Endothelial cell of umbilical vein (primary cell): ENCODE measurements at regions not wholly inside any gene's neighbourhood (a gene's known extent, or its start where the extent isn't known, plus 50 kb on each side); places are given as distances from the start of the nearest gene placed in this dataset.

Experiments used
- BruUV-seq: library from RNA; stranded (reverse); fragments of 400-500 nt; replicated peaks from 2 replicates; lab custom pipeline; 2021; lab: Mats Ljungman, UMichigan
- CTCF ChIA-PET: fragments of 300-600, 350-600 bp; sonication (Branson Sonifier 250); formaldehyde crosslinking; loops from one replicate; lab custom pipeline; 2021; ENCODE audit warnings: antibody characterized with exemption, inconsistent platforms; lab: Charles Lee
- POLR2A ChIA-PET: fragments of 300-600, 350-600 bp; sonication (Branson Sonifier 250); formaldehyde crosslinking; loops from one replicate; lab custom pipeline; 2021; ENCODE audit warnings: antibody characterized with exemption, inconsistent platforms; lab: Charles Lee
- DNase-seq: peaks from one replicate; pipeline ENCODE4 v3.0.0-alpha.2; 2011; ENCODE audit warnings: low read depth, low spot score
- FAIRE-seq: peaks from 2 replicates; lab custom pipeline; 2011; peaks lifted over from hg19 to GRCh38; lab: Jason Lieb, UNC
- H2AFZ ChIP-seq: 2 replicates; pipeline ENCODE4 v1.6.0; 2012; ENCODE audit warnings: low read depth, low read length, control low read depth, inconsistent platforms
- H3K27ac ChIP-seq: 2 replicates; pipeline ENCODE4 v1.5.1; 2011; ENCODE audit warnings: low read depth, mild to moderate bottlenecking, control low read depth, low read length, moderate library complexity; ENCODE audit not compliant: insufficient read depth
- H3K27me3 ChIP-seq, 2 experiments: 2 replicates each; pipeline versions ENCODE4 v1.6.0 to v1.6.1; 2011; ENCODE audit warnings: low read length in 2 of 2, mixed read lengths in 1 of 2; ENCODE audit not compliant: control insufficient read depth in 2 of 2, insufficient read depth in 2 of 2
- H3K36me3 ChIP-seq, 2 experiments: 2 replicates in 1 of 2; 3 replicates in 1 of 2; pipeline ENCODE4 v1.5.1; 2011; ENCODE audit warnings: low read length in 2 of 2, mild to moderate bottlenecking in 1 of 2, moderate library complexity in 1 of 2; ENCODE audit not compliant: control insufficient read depth in 2 of 2, insufficient read depth in 2 of 2; ENCODE audit errors: extremely low read depth in 1 of 2
- H3K4me1 ChIP-seq: 3 replicates; pipeline ENCODE4 v1.5.1; 2011; ENCODE audit warnings: mild to moderate bottlenecking, low read length; ENCODE audit not compliant: control insufficient read depth, insufficient read depth; ENCODE audit errors: extremely low read depth
- H3K4me2 ChIP-seq: 2 replicates; pipeline ENCODE4 v1.6.1; 2011; ENCODE audit warnings: low read length, control low read depth, mixed read lengths; ENCODE audit not compliant: insufficient read depth
- H3K4me3 ChIP-seq, 3 experiments: fragments of 200-600 bp in 1 of 3; sonication (generic), shearing (Covaris generic) in 1 of 3; replicated peaks in 1 of 3; 2 replicates each; pipeline ENCODE4 v1.5.1; 2011 to 2016; ENCODE audit warnings: control low read depth in 3 of 3, low read length in 3 of 3, mild to moderate bottlenecking in 2 of 3, inconsistent platforms in 1 of 3, low read depth in 1 of 3, moderate library complexity in 1 of 3; ENCODE audit not compliant: insufficient read depth in 1 of 3
- H3K79me2 ChIP-seq: 2 replicates; pipeline ENCODE4 v1.6.0; 2012; ENCODE audit warnings: low read length, inconsistent platforms; ENCODE audit not compliant: control insufficient read depth, insufficient read depth
- H3K9ac ChIP-seq: replicated peaks from 2 replicates; pipeline ENCODE3; 2011; ENCODE audit warnings: low read length, control low read depth; ENCODE audit not compliant: insufficient read depth; ENCODE audit errors: extremely low read depth
- H3K9me1 ChIP-seq: replicated peaks from 3 replicates; pipeline ENCODE4 v1.6.0; 2011; ENCODE audit warnings: mild to moderate bottlenecking, low read length; ENCODE audit not compliant: control insufficient read depth, insufficient read depth; ENCODE audit errors: extremely low read depth
- H3K9me3 ChIP-seq: replicated peaks from 2 replicates; pipeline ENCODE4 v1.5.1; 2012; ENCODE audit warnings: low read length, inconsistent platforms; ENCODE audit not compliant: control insufficient read depth, insufficient read depth
- H4K20me1 ChIP-seq: replicated peaks from 2 replicates; pipeline ENCODE3; 2011; ENCODE audit warnings: mild to moderate bottlenecking, low read length; ENCODE audit not compliant: control insufficient read depth, insufficient read depth; ENCODE audit errors: extremely low read depth
- EZH2 ChIP-seq: IDR thresholded peaks from 2 replicates; pipeline ENCODE4 v1.6.1; 2012; ENCODE audit warnings: borderline replicate concordance, low read depth, mild to moderate bottlenecking, moderate library complexity, low read length, inconsistent platforms; ENCODE audit not compliant: severe bottlenecking
- FOS ChIP-seq: IDR thresholded peaks from 2 replicates; pipeline ENCODE4 v1.6.1; 2011; ENCODE audit warnings: mild to moderate bottlenecking, low read length, moderate library complexity, borderline replicate concordance; ENCODE audit not compliant: insufficient read depth
- GATA2 ChIP-seq: IDR thresholded peaks from 2 replicates; pipeline ENCODE4 v1.7.0; 2011; ENCODE audit warnings: low read depth, mild to moderate bottlenecking, moderate library complexity, mixed read lengths, low read length; ENCODE audit not compliant: insufficient read length, insufficient read depth
- JUN ChIP-seq: IDR thresholded peaks from 2 replicates; pipeline ENCODE4 v1.6.1; 2011; ENCODE audit warnings: borderline replicate concordance, low read depth; ENCODE audit not compliant: insufficient read length, insufficient read depth
- MYC ChIP-seq: IDR thresholded peaks from one replicate; pipeline ENCODE4 v1.6.1; 2011; ENCODE audit warnings: mild to moderate bottlenecking, low read depth, low read length
- POLR2A ChIP-seq: IDR thresholded peaks from 2 replicates; pipeline ENCODE4 v1.6.1; 2012; ENCODE audit warnings: low read depth, mild to moderate bottlenecking, control low read depth, low read length
- POLR2AphosphoS5 ChIP-seq: IDR thresholded peaks from 2 replicates; pipeline ENCODE4 v1.6.1; 2012; ENCODE audit warnings: low read depth, mild to moderate bottlenecking, control low read depth, low read length, moderate library complexity; ENCODE audit not compliant: insufficient read depth
- dilution Hi-C: fragments of 300-500 bp; cut with MboI; formaldehyde crosslinking; loops from one replicate; pipeline ENCODE4 v1.15.0; 2019; ENCODE audit warnings: low sequenced_read_pairs; ENCODE audit not compliant: extremely low pct_ligation_motif_present
- intact Hi-C: fragments of 100-400 bp; cut with micrococcal nuclease; formaldehyde crosslinking; loops from one replicate; pipeline ENCODE4 v1.10.0; 2022
- TF ChIP-seq, protein P1 (sequence below): IDR thresholded peaks from 2 replicates; pipeline ENCODE4 v1.6.1; 2011; ENCODE audit not compliant: insufficient read depth, insufficient read length
- TF ChIP-seq, protein P2 (sequence below), 2 donors: IDR thresholded peaks; 1 replicate in 1 of 2; 2 replicates in 1 of 2; pipeline ENCODE4 v1.5.1; 2011; ENCODE audit warnings: low read length in 2 of 2, mild to moderate bottlenecking in 2 of 2, moderate library complexity in 2 of 2, control low read depth in 1 of 2, inconsistent platforms in 1 of 2, low read depth in 1 of 2; ENCODE audit not compliant: insufficient read depth in 1 of 2; ENCODE audit errors: extremely low read depth in 1 of 2

DNA sequence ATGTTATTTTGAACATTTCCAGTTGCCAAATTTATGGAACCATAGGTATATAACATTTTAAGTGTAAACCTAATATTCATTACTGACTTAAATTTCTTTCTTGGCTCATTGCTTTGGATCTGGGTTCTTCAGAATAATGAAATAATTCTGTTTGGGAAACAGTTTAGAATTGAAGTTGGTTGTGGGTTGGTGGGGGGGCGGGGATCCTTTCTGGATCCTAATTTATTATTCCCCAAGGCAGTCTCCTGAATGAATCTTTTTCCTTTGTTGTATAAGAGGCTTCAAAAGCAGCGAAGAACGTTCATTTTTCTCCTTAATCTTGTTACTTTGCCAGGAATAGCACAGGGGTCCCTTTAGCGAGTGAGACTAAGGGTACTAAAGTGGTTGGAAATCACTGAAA lies 325.5 kb downstream of the FOXG1 start:
- POLR2A ChIA-PET: no interaction called here

More for the DNA sequence above, 325.5 kb downstream of the FOXG1 start:
- H3K27me3 ChIP-seq: no peaks in the 10 kb centered on the region
- intact Hi-C loops: no loop called here
- H3K79me2 ChIP-seq: no peaks in the 10 kb centered on the region
- FAIRE-seq: no peak
- BruUV-seq: no TSS peak
- H2AFZ ChIP-seq: no peak overlapping the region
- no peak for TF ChIP-seq MYC
- no peak for TF ChIP-seq FOS
- TF ChIP-seq, protein P1, sequence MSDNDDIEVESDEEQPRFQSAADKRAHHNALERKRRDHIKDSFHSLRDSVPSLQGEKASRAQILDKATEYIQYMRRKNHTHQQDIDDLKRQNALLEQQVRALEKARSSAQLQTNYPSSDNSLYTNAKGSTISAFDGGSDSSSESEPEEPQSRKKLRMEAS: no peak
- TF ChIP-seq EZH2: no peak
- no peak for TF ChIP-seq GATA2
- no peak for TF ChIP-seq JUN
- no peak for TF ChIP-seq POLR2AphosphoS5
- TF ChIP-seq, protein P2, sequence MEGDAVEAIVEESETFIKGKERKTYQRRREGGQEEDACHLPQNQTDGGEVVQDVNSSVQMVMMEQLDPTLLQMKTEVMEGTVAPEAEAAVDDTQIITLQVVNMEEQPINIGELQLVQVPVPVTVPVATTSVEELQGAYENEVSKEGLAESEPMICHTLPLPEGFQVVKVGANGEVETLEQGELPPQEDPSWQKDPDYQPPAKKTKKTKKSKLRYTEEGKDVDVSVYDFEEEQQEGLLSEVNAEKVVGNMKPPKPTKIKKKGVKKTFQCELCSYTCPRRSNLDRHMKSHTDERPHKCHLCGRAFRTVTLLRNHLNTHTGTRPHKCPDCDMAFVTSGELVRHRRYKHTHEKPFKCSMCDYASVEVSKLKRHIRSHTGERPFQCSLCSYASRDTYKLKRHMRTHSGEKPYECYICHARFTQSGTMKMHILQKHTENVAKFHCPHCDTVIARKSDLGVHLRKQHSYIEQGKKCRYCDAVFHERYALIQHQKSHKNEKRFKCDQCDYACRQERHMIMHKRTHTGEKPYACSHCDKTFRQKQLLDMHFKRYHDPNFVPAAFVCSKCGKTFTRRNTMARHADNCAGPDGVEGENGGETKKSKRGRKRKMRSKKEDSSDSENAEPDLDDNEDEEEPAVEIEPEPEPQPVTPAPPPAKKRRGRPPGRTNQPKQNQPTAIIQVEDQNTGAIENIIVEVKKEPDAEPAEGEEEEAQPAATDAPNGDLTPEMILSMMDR (IDR thresholded peaks at IDR 0.05; ENCODE audit: extremely low read depth in 1 of 2, insufficient read depth in 1 of 2, low read depth in 1 of 2, low read length in 2 of 2): no peak
- no peak for TF ChIP-seq POLR2A
- H3K9ac ChIP-seq: no peak overlapping the region
- no peak overlapping the region for H3K27ac ChIP-seq
- no peaks in the 10 kb centered on the region for H3K36me3 ChIP-seq
- no peaks in the 10 kb centered on the region for H3K4me1 ChIP-seq
- H3K4me2 ChIP-seq: no peak overlapping the region
- no peak overlapping the region for H3K4me3 ChIP-seq
- no peaks in the 10 kb centered on the region for H3K9me1 ChIP-seq
- DNase-seq: no peak
- no peaks in the 10 kb centered on the region for H3K9me3 ChIP-seq
- CTCF ChIA-PET: no interaction called here
- dilution Hi-C loops: no loop called here
- H4K20me1 ChIP-seq: no peaks in the 10 kb centered on the region
